Cardiac fibroblast (primary cell): ENCODE measurements at regions not wholly inside any gene's neighbourhood (a gene's known extent, or its start where the extent isn't known, plus 50 kb on each side); places are given as distances from the start of the nearest gene placed in this dataset.

Source experiments
- DNase-seq, 2 donors: peaks; one replicate each; pipeline versions ENCODE4 v3.0.0 to v3.0.0-alpha.2; 2010; ENCODE audit warnings: low read depth in 2 of 2
- H3K4me3 ChIP-seq, 2 donors: replicated peaks in 1 of 2; 1 replicate in 1 of 2; 2 replicates in 1 of 2; pipeline ENCODE4 v1.5.1; 2011; ENCODE audit warnings: low read depth in 2 of 2, low read length in 2 of 2, mild to moderate bottlenecking in 2 of 2, moderate library complexity in 1 of 2
- CTCF ChIP-seq: IDR thresholded peaks from one replicate; pipeline ENCODE4 v1.5.1; 2011; ENCODE audit warnings: low read depth, mild to moderate bottlenecking, low read length, inconsistent platforms

- no peak overlapping the region for H3K4me3 ChIP-seq
- no peak for DNase-seq
- TF ChIP-seq CTCF = no peak
These were observed 119.9 kb upstream of the TEX51 start for GRCh38 chr2:126778561-126779501.

- H3K4me3 ChIP-seq = no peak overlapping the region
- DNase-seq = no peak
- TF ChIP-seq CTCF = no peak
These were observed 117.5 kb upstream of the TEX51 start for GRCh38 chr2:126781206-126781605.

GRCh38 chr2:126781806-126782205 lies 116.9 kb upstream of the TEX51 start:
- DNase-seq = no peak
- no peak overlapping the region for H3K4me3 ChIP-seq
- no peak for TF ChIP-seq CTCF

GRCh38 chr2:126782648-126783047 lies 116.0 kb upstream of the TEX51 start:
- TF ChIP-seq CTCF = no peak
- H3K4me3 ChIP-seq = no peak overlapping the region
- no peak for DNase-seq

GRCh38 chr2:126783341-126783740 lies 115.3 kb upstream of the TEX51 start:
- no peak for DNase-seq
- no peak overlapping the region for H3K4me3 ChIP-seq
- TF ChIP-seq CTCF = no peak

GRCh38 chr2:126784045-126784444 lies 114.6 kb upstream of the TEX51 start:
- no peak overlapping the region for H3K4me3 ChIP-seq
- DNase-seq = no peak
- TF ChIP-seq CTCF = no peak
